Mammary epithelial cell (primary cell): ENCODE measurements at regions not wholly inside any gene's neighbourhood (a gene's known extent, or its start where the extent isn't known, plus 50 kb on each side); places are given as distances from the start of the nearest gene placed in this dataset.

ENCODE experiments used
- CTCF ChIP-seq, 2 donors: IDR thresholded peaks in 1 of 2; conservative IDR thresholded peaks in 1 of 2; 2 replicates each; pipeline ENCODE4 v1.5.1; 2011 to 2012; ENCODE audit warnings: inconsistent platforms in 2 of 2, low read length in 2 of 2, mild to moderate bottlenecking in 2 of 2, control low read depth in 1 of 2, low read depth in 1 of 2; ENCODE audit not compliant: insufficient read depth in 1 of 2; ENCODE audit errors: extremely low read depth in 1 of 2
- EZH2 ChIP-seq: IDR thresholded peaks from 2 replicates; pipeline ENCODE4 v1.6.1; 2012; ENCODE audit warnings: low read length, inconsistent platforms, borderline replicate concordance

- no peak for TF ChIP-seq CTCF (conservative IDR thresholded peaks at IDR 0.05 in 1 of 2, IDR thresholded peaks at IDR 0.05 in 1 of 2; ENCODE audit: extremely low read depth in 1 of 2, insufficient read depth in 1 of 2, low read depth in 1 of 2, low read length in 2 of 2)
- no peak for TF ChIP-seq EZH2
Measured at GRCh38 chr4:140211693-140212092, 57.7 kb upstream of the MAML3 start.
